GM13977 (cell line): ENCODE measurements at regions not wholly inside any gene's neighbourhood (a gene's known extent, or its start where the extent isn't known, plus 50 kb on each side); places are given as distances from the start of the nearest gene placed in this dataset.

ENCODE experiments used
- DNase-seq: peaks from one replicate; pipeline ENCODE4 v3.0.0; 2012; ENCODE audit warnings: low spot score
- in situ Hi-C: fragments of 300-500 bp; cut with MboI; formaldehyde crosslinking; loops from one replicate; pipeline ENCODE4 v1.12.0; 2022; ENCODE audit warnings: low sequenced_read_pairs, low pct_unique_long_range_greater_than_20kb, mixed read lengths, inconsistent platforms; ENCODE audit not compliant: unreplicated experiment
- TF ChIP-seq, protein P1 (sequence below): IDR thresholded peaks from 2 replicates; pipeline ENCODE4 v1.5.1; 2012; ENCODE audit warnings: mild to moderate bottlenecking, control low read depth; ENCODE audit not compliant: insufficient read depth; ENCODE audit errors: extremely low read depth, missing control alignments

- TF ChIP-seq, protein P1, sequence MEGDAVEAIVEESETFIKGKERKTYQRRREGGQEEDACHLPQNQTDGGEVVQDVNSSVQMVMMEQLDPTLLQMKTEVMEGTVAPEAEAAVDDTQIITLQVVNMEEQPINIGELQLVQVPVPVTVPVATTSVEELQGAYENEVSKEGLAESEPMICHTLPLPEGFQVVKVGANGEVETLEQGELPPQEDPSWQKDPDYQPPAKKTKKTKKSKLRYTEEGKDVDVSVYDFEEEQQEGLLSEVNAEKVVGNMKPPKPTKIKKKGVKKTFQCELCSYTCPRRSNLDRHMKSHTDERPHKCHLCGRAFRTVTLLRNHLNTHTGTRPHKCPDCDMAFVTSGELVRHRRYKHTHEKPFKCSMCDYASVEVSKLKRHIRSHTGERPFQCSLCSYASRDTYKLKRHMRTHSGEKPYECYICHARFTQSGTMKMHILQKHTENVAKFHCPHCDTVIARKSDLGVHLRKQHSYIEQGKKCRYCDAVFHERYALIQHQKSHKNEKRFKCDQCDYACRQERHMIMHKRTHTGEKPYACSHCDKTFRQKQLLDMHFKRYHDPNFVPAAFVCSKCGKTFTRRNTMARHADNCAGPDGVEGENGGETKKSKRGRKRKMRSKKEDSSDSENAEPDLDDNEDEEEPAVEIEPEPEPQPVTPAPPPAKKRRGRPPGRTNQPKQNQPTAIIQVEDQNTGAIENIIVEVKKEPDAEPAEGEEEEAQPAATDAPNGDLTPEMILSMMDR = no peak
- DNase-seq = no peak
- in situ Hi-C loops = no loop called here
Observed at GRCh38 chr13:74930402-74931165, 551.4 kb downstream of the TBC1D4 start.

GRCh38 chr13:74929436-74929835 is 552.5 kb downstream of the TBC1D4 start:
- in situ Hi-C loops = no loop called here
- DNase-seq = no peak
- TF ChIP-seq, protein P1 = no peak

GRCh38 chr13:74927823-74928222 is 554.1 kb downstream of the TBC1D4 start:
- TF ChIP-seq, protein P1 = no peak
- DNase-seq = no peak
- in situ Hi-C loops = no loop called here

DNA sequence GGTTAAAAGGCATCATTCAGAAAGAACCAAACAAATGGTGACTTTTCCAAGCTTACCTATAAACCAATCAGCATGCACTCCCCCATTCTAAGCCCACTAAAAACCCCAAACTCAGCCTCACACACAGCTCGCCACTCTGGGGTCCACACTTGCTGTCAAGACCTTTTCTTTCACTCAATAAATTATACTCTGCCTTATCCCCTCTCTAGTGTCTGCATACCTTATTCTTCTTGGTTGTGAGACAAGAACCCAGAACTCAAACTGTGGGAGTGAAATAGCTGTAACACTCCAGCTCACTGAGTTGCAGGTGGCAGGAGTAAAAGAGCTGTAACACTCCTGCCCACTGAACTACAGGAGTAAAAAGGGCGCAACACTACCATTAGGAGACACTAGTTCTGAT is 559.0 kb downstream of the TBC1D4 start:
- TF ChIP-seq, protein P1 = no peak
- no peak for DNase-seq
- in situ Hi-C loops = no loop called here

DNA sequence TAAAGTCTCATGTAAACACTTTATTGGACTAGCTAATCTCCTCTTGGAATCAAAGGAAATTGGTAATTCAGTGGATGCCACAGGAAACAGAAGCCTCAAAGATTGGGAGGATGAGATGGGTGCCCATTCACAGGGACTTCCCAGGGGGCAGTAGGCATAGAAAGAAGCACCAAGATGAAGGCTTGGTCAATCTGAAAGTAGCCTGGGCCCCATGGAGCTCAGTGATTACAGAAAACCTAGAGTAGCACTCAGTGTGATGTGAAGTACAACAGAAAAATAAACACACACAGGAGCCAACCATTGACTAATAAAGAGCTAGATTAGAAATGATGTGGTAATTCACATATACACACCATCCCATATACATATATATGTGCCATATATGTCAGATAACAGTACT is 560.6 kb downstream of the TBC1D4 start:
- DNase-seq = no peak
- TF ChIP-seq, protein P1 = no peak
- in situ Hi-C loops = no loop called here

- DNase-seq = no peak
- in situ Hi-C loops = no loop called here
- TF ChIP-seq, protein P1 = no peak
Observed at GRCh38 chr13:74920920-74921319, 561.0 kb downstream of the TBC1D4 start.
